SK-N-SH (cell line): ENCODE measurements at regions not wholly inside any gene's neighbourhood (a gene's known extent, or its start where the extent isn't known, plus 50 kb on each side); places are given as distances from the start of the nearest gene placed in this dataset.

Experiments
- CTCF ChIP-seq: fragments of 200-600 bp; sonication (generic); IDR thresholded peaks from 2 replicates; pipeline ENCODE4 v1.6.1; 2017; ENCODE audit warnings: antibody characterized with exemption, mild to moderate bottlenecking, moderate library complexity
- ELF1 ChIP-seq: IDR thresholded peaks from 2 replicates; pipeline ENCODE4 v1.4.0; 2012
- EP300 ChIP-seq, 2 experiments: IDR thresholded peaks; 2 replicates each; pipeline versions ENCODE4 v1.4.0 to v1.6.1; 2012; ENCODE audit warnings: borderline replicate concordance in 1 of 2, low read depth in 1 of 2, low read length in 1 of 2
- FOXJ3 ChIP-seq: sonication (generic); formaldehyde crosslinking; IDR thresholded peaks from 2 replicates; pipeline ENCODE4 v1.5.1; 2020; ENCODE audit warnings: mild to moderate bottlenecking, missing genetic modification reagents
- GABPA ChIP-seq: IDR thresholded peaks from 2 replicates; pipeline ENCODE4 v1.4.0; 2012; ENCODE audit warnings: low read depth, mild to moderate bottlenecking
- MAX ChIP-seq: IDR thresholded peaks from 2 replicates; pipeline ENCODE4 v1.4.0; 2012; ENCODE audit warnings: low read depth
- MXI1 ChIP-seq: IDR thresholded peaks from 2 replicates; pipeline ENCODE4 v1.6.1; 2012; ENCODE audit warnings: mild to moderate bottlenecking, low read depth, low read length, improper control_type of control experiment
- NFIC ChIP-seq: IDR thresholded peaks from 2 replicates; pipeline ENCODE4 v1.4.0; 2012; ENCODE audit warnings: borderline replicate concordance
- PBX3 ChIP-seq: IDR thresholded peaks from 2 replicates; pipeline ENCODE4; 2012
- POLR2AphosphoS5 ChIP-seq: IDR thresholded peaks from 2 replicates; pipeline ENCODE4 v1.6.1; 2012; ENCODE audit warnings: low read depth, low read length
- RAD21 ChIP-seq: IDR thresholded peaks from 2 replicates; pipeline ENCODE4 v1.6.1; 2012; ENCODE audit warnings: mild to moderate bottlenecking, low read length
- RXRA ChIP-seq: IDR thresholded peaks from 2 replicates; pipeline ENCODE4 v1.4.0; 2012; ENCODE audit warnings: low read depth, mild to moderate bottlenecking, borderline replicate concordance
- TAF1 ChIP-seq: IDR thresholded peaks from 2 replicates; pipeline ENCODE4 v1.6.1; 2012; ENCODE audit warnings: low read depth, mild to moderate bottlenecking, low read length, moderate library complexity, borderline replicate concordance
- USF2 ChIP-seq: fragments of 150-350 bp; IDR thresholded peaks from 2 replicates; pipeline ENCODE4 v1.6.1; 2017; ENCODE audit warnings: antibody characterized with exemption, low read length, low read depth, borderline replicate concordance

GRCh38 chr20:48169650-48170225, 384.5 kb upstream of the SULF2 start:
- no peak for TF ChIP-seq ELF1
- no peak for TF ChIP-seq CTCF
- TF ChIP-seq RXRA: no peak
- no peak for TF ChIP-seq POLR2AphosphoS5
- TF ChIP-seq RAD21: no peak
- no peak for TF ChIP-seq TAF1
- TF ChIP-seq EP300 (IDR thresholded peaks at IDR 0.05; ENCODE audit: borderline replicate concordance in 1 of 2, low read depth in 1 of 2, low read length in 1 of 2): no peak
- TF ChIP-seq USF2: no peak
- no peak for TF ChIP-seq GABPA
- no peak for TF ChIP-seq PBX3
- no peak for TF ChIP-seq NFIC
- TF ChIP-seq MXI1: no peak
- TF ChIP-seq MAX: no peak
- TF ChIP-seq FOXJ3: no peak
